Glomerular visceral epithelial cell (primary cell): ENCODE measurements at regions not wholly inside any gene's neighbourhood (a gene's known extent, or its start where the extent isn't known, plus 50 kb on each side); places are given as distances from the start of the nearest gene placed in this dataset.
"Not testable (repeated sequence)": the region's sequence is repeated elsewhere in the genome, so short reads cannot be mapped to it uniquely, and the experiment has no call there.

Experiments
- DNase-seq: peaks from one replicate; pipeline ENCODE4 v3.0.0-alpha.2; 2016; ENCODE audit errors: extremely low spot score

- DNase-seq, result no peak
Measured at GRCh38 chr4:60868232-60868960, 331.7 kb upstream of the ADGRL3 start.

GRCh38 chr4:60879135-60879701 lies 320.9 kb upstream of the ADGRL3 start:
- no peak for DNase-seq

GRCh38 chr4:60884587-60884986 lies 315.5 kb upstream of the ADGRL3 start:
- no peak for DNase-seq

DNA sequence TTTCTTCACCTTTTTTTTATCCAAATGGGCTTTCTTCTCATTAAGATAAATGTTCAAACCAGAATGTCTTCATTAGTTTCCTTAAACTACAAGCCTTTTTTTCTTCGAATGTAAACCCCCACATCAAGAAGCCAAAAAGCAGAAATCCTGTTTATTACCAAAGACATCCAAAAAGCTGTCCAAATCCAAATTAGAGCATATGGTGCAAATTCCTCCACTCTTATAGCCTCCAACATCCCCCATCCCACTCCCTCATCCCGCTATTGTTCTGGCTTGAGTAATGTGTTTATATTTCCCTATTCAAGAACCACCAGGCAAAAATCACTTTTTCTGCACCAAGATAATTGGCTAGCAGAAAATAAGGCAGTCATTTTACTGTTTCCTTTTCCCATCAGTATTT lies 315.1 kb upstream of the ADGRL3 start:
- no peak for DNase-seq

GRCh38 chr4:60890743-60891142 lies 309.4 kb upstream of the ADGRL3 start:
- DNase-seq, result no peak

DNA sequence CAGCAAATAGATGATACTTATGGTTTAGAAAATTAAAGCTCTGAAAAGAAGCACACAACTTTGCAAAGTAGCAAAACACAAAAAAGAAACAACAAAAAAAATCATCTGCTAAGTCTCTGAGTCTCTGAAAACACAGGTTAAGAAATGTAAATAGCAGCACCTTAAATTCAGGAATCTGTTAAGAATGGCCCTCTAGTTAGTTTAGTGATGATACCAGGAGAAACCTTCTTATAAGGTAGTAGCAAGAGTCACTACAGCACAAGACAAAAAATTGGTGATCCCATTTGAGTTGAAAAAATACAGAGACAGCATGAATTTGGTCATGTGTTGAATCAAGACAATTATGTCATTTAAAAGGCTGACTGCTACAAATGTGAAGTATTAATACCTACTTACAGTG lies 308.2 kb upstream of the ADGRL3 start:
- DNase-seq, result no peak

DNA sequence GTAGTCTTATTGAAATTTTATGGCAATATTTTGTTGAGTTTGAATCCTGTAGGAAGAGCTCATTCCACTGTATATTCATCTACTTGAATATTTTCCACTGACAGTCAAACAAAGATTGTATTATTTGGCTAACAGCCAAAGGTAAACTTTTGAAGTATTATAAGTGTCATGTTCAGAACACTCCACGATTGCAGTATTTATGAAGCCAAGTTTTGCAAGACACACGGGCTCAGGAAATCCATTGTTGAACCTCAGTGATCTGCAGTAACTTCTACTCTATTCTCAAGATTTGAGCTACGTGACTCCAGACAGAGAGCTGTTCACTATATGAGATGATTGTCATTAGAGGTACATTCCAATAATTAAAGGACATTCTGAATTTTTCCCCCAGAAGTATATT lies 302.7 kb upstream of the ADGRL3 start:
- no peak for DNase-seq

- no peak for DNase-seq
Measured at GRCh38 chr4:60905162-60905561, 295.0 kb upstream of the ADGRL3 start.

GRCh38 chr4:60911127-60911526 lies 289.0 kb upstream of the ADGRL3 start:
- DNase-seq, result no peak

GRCh38 chr4:60913002-60913401 lies 287.1 kb upstream of the ADGRL3 start:
- DNase-seq, result no peak

- DNase-seq, result no peak
Measured at GRCh38 chr4:60913671-60914070, 286.5 kb upstream of the ADGRL3 start.

DNA sequence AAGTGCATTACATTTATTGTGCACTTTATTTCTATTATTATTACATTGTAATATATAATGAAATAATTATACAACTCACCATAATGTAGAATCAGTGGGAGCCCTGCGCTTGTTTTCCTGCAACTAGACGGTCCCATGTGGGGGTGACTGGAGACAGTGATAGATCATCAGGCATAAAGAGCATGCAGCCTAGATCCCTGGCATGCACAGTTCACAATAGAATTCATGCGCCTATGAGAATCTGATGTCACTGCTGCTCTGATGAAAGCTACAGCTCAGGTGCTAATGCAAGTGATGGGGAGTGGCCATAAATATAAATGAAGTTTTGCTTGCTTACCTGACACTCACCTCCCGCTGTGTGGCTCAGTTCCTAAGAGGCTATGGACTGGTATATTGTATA lies 278.4 kb upstream of the ADGRL3 start:
- not testable (repeated sequence) for DNase-seq

GRCh38 chr4:60923075-60923474 lies 277.1 kb upstream of the ADGRL3 start:
- DNase-seq, result no peak

DNA sequence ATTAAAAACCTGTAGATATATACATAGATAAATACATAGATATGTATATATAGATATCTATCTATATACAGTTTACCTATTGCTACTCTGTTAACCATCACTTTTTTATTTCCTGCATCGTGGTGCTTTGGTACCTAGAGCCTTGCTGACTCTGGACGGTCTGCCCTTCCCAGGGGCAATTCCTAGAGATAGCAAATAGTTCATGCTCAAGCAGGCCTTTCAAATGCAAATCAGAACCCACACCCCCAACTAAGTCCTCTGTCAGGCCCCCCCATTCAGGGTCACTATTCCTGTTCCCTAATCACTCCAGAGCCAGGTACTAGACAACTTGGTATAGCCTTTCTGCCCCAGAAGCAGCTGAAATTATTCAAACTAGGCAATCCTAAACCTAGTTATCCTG lies 273.5 kb upstream of the ADGRL3 start:
- no peak for DNase-seq

GRCh38 chr4:60930866-60931265 lies 269.3 kb upstream of the ADGRL3 start:
- no peak for DNase-seq

DNA sequence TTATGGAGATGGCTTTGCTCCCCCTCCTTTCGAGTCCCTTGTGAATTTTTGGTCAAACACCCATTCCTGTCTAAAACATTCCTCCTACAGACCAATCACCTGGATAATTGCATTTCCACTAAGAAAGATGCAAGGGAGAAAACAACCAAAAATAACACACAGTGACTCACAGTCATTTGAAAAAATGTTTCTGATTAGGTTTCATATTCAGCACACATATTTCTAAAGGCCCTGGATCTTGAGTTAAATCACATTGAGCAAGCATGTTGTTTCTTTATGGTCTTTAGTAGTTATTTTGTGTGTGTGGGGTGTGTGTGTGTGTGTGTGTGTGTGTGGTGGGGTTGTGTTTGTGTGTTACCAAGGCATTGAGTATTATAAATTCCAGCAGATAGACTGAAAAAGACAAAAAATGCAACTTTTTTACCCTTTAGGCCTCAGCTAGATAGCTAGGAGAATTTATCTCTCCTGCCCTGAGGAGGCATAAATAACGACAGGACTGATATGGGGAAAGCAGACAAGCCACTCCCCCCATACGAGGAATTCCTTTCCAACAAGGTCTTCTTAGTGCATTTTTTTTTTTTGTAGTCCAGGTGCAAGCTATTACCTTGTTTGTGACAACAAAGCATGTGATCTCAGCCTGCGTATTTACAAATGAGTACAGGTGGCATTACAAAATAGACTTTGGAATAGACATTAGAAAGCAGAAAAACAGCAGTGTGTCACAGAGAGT lies 265.4 kb upstream of the ADGRL3 start:
- DNase-seq, result no peak

DNA sequence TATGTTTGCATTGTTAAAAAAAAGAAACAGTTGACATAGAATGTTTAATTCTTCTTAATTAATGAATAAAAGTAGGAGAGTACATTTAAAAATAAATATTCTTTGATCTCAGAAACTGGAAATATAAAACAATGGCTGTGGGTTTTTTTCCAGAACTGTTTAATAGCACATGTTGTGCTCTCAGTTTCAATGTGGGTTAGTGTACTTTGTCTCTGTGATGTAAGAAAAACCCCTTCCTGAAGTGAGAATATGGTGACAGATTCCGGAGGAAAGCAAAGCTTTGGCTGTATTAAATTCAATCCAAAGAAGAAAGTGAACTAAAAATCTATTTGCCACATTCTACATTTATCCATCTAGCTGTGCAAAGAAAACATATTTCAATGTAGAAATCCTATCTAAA lies 261.9 kb upstream of the ADGRL3 start:
- no peak for DNase-seq

DNA sequence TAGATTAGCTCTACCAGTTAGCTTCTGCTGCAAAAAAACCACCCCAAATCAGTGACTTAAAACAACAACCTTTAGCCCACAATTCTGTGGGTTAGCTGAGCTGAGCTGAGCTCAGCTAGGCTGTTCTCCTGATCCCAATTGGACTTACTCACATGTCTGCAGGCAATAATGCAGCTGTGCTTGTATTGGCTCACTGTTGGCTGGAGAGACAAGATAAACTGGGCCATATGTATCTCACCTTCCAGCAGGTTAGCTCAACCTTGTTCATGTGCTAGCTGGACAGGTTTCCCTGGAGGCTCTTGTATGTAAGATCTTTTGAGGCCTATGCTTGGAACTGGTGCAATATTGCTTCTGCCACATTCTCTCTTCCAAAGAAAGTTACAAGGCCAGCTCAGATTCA lies 261.5 kb upstream of the ADGRL3 start:
- DNase-seq, result no peak

GRCh38 chr4:60944060-60944459 lies 256.1 kb upstream of the ADGRL3 start:
- DNase-seq, result no peak

- peak; percentile 51 for DNase-seq
Measured at GRCh38 chr4:60945641-60946040, 254.5 kb upstream of the ADGRL3 start.

GRCh38 chr4:60948008-60948407 lies 252.1 kb upstream of the ADGRL3 start:
- peak; percentile 30 for DNase-seq

DNA sequence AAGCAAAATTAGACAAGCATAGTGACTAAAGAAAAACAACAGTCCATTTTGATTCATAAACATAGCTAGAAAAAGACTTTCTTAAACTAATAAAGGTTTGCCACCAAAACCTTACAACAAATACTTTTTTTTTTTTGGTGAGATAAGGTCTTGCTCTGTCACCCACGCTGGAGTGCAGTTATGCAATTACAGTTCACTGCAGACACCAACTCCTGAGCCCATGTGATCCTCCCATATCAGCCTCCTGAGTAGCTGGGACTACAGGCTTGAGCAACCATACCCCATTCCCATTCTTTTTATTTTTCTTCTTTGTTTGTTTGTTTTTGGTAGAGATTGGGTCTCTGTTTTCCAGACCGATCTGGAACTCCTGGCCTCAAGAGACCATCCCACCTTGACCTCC lies 247.2 kb upstream of the ADGRL3 start:
- DNase-seq, result no peak

GRCh38 chr4:60953826-60954225 lies 246.3 kb upstream of the ADGRL3 start:
- no peak for DNase-seq
